PC-3 (cell line): ENCODE measurements at regions not wholly inside any gene's neighbourhood (a gene's known extent, or its start where the extent isn't known, plus 50 kb on each side); places are given as distances from the start of the nearest gene placed in this dataset.

ENCODE experiments used
- ATAC-seq: fragments of 200-7000 bp; cut with Tn5 transposase; 2 replicates; pipeline ENCODE4 v1.9.1; 2020; ENCODE audit warnings: mild to moderate bottlenecking, moderate library complexity
- BruUV-seq: library from RNA; stranded (reverse); fragments of 400-500 nt; replicated peaks from 2 replicates; lab custom pipeline; 2021; lab: Mats Ljungman, UMichigan
- CTCF ChIA-PET: fragments of 300-600 bp; sonication (Branson Sonifier 250); formaldehyde crosslinking; loops from one replicate; lab custom pipeline; 2022; ENCODE audit warnings: antibody characterized with exemption; lab: Charles Lee
- POLR2A ChIA-PET: fragments of 300-600 bp; sonication (Branson Sonifier 250); formaldehyde crosslinking; loops from one replicate; lab custom pipeline; 2022; ENCODE audit warnings: antibody characterized with exemption; ENCODE audit not compliant: unreplicated experiment; lab: Charles Lee
- DNase-seq: peaks from one replicate; pipeline ENCODE4 v3.0.0-alpha.2; 2015
- H2AFZ ChIP-seq: fragments of 300-600 bp; sonication (generic); 2 replicates; pipeline ENCODE4 v1.6.0; 2016; ENCODE audit warnings: antibody characterized with exemption, low read length
- H3F3A ChIP-seq: fragments of 300-600 bp; sonication (generic); one replicate; pipeline ENCODE4 v1.6.0; 2017; ENCODE audit warnings: antibody characterized with exemption, low read length, control low read depth, mild to moderate bottlenecking; ENCODE audit not compliant: unreplicated experiment
- H3K27ac ChIP-seq: fragments of 300-600 bp; sonication (generic); 2 replicates; pipeline ENCODE4 v1.5.1; 2016; ENCODE audit warnings: mild to moderate bottlenecking, low read length
- H3K27me3 ChIP-seq: fragments of 300-600 bp; sonication (generic); 2 replicates; pipeline ENCODE4 v1.6.1; 2016; ENCODE audit warnings: low read length, mixed read lengths
- H3K36me3 ChIP-seq: fragments of 300-600 bp; sonication (generic); 2 replicates; pipeline ENCODE4 v1.6.1; 2016; ENCODE audit warnings: low read depth, mixed run types, low read length, mixed read lengths
- H3K4me1 ChIP-seq: fragments of 300-600 bp; sonication (generic); 2 replicates; pipeline ENCODE4 v1.5.1; 2016; ENCODE audit warnings: low read length; ENCODE audit not compliant: insufficient read depth
- H3K4me2 ChIP-seq: fragments of 300-600 bp; sonication (generic); 2 replicates; pipeline ENCODE4 v1.6.0; 2016; ENCODE audit warnings: low read length
- H3K4me3 ChIP-seq: fragments of 300-600 bp; sonication (generic); 2 replicates; pipeline ENCODE4 v1.5.1; 2016; ENCODE audit warnings: mild to moderate bottlenecking, low read length, mixed read lengths
- H3K79me2 ChIP-seq: fragments of 300-600 bp; sonication (generic); 2 replicates; pipeline ENCODE4 v1.6.1; 2017; ENCODE audit warnings: low read length, mixed read lengths
- H3K9ac ChIP-seq: fragments of 300-600 bp; sonication (generic); 2 replicates; pipeline ENCODE4 v1.6.0; 2016; ENCODE audit warnings: mild to moderate bottlenecking, low read length
- H3K9me2 ChIP-seq: fragments of 300-600 bp; sonication (generic); replicated peaks from 2 replicates; pipeline ENCODE4 v1.6.1; 2016; ENCODE audit warnings: mixed run types, low read length, mixed read lengths
- H3K9me3 ChIP-seq: fragments of 300-600 bp; sonication (generic); 2 replicates; pipeline ENCODE4 v1.6.1; 2016; ENCODE audit warnings: low read length, mixed read lengths
- H4K20me1 ChIP-seq: fragments of 300-600 bp; sonication (generic); 2 replicates; pipeline ENCODE4 v1.6.1; 2016; ENCODE audit warnings: low read length, mixed read lengths
- EZH2 ChIP-seq: fragments of 300-600 bp; sonication (generic); IDR thresholded peaks from one replicate; pipeline ENCODE4 v1.6.1; 2017; ENCODE audit warnings: antibody characterized with exemption, mild to moderate bottlenecking, low read length; ENCODE audit not compliant: unreplicated experiment
- EZH2phosphoT487 ChIP-seq: fragments of 300-600 bp; sonication (generic); IDR thresholded peaks from 2 replicates; pipeline ENCODE4 v1.6.1; 2018; ENCODE audit warnings: mild to moderate bottlenecking, antibody characterized with exemption, low read length, borderline replicate concordance
- intact Hi-C: fragments of 100-400 bp; cut with micrococcal nuclease; formaldehyde crosslinking; loops from 2 replicates; pipeline ENCODE4 v1.9.0; 2023
- TF ChIP-seq, protein P1 (sequence below): fragments of 300-600 bp; sonication (generic); conservative IDR thresholded peaks from 2 replicates; pipeline ENCODE4 v1.5.1; 2017; ENCODE audit warnings: antibody characterized with exemption, low read depth, mild to moderate bottlenecking, low read length

DNA sequence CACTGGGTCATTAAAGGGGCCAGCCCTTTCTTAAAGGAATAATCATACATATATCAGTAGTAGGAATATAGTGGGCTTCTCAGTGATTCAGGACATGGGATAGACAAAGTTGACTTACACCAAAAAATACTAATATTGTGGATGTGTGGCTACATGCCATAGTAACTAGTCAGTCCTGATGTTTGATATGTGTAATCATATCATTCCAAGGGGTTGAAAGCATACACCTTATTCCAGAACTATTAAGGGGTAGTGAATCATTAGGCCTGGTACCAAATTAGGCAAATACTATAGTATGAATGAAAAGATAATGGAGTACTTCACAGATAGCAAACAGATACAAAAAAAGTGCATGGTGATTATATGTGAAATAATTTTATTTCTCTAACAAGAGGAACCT is 814.9 kb upstream of the NRXN1 start:
- POLR2A ChIA-PET, result no interaction called here
- Histone ChIP-seq H3K36me3 (no peaks in the 10 kb centered on the region), H3K27ac (no peak overlapping the region), H2AFZ (no peak overlapping the region), H3K4me1 (no peaks in the 10 kb centered on the region), H3F3A (no peaks in the 10 kb centered on the region), H3K9ac (no peak overlapping the region), H3K27me3 (no peaks in the 10 kb centered on the region), H3K4me2 (no peak overlapping the region), H3K79me2 (no peaks in the 10 kb centered on the region), H3K9me2 (no peaks in the 10 kb centered on the region), H3K9me3 (no peaks in the 10 kb centered on the region), H4K20me1 (no peaks in the 10 kb centered on the region), H3K4me3 (no peak overlapping the region)
- CTCF ChIA-PET, result no interaction called here
- BruUV-seq, result no TSS peak
- no peak for ATAC-seq
- intact Hi-C loops, result no loop called here
- peak; percentile 15 for DNase-seq
- TF ChIP-seq EZH2phosphoT487, result no peak
- no peak for TF ChIP-seq EZH2
- TF ChIP-seq, protein P1, sequence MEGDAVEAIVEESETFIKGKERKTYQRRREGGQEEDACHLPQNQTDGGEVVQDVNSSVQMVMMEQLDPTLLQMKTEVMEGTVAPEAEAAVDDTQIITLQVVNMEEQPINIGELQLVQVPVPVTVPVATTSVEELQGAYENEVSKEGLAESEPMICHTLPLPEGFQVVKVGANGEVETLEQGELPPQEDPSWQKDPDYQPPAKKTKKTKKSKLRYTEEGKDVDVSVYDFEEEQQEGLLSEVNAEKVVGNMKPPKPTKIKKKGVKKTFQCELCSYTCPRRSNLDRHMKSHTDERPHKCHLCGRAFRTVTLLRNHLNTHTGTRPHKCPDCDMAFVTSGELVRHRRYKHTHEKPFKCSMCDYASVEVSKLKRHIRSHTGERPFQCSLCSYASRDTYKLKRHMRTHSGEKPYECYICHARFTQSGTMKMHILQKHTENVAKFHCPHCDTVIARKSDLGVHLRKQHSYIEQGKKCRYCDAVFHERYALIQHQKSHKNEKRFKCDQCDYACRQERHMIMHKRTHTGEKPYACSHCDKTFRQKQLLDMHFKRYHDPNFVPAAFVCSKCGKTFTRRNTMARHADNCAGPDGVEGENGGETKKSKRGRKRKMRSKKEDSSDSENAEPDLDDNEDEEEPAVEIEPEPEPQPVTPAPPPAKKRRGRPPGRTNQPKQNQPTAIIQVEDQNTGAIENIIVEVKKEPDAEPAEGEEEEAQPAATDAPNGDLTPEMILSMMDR, result no peak

- H3K4me3 ChIP-seq, result no peak overlapping the region
- H3K4me1 ChIP-seq, result no peaks in the 10 kb centered on the region
- ChIA-PET POLR2A (no interaction called here), CTCF (no interaction called here)
- H3K9me2 ChIP-seq, result no peaks in the 10 kb centered on the region
- no peak overlapping the region for H3K4me2 ChIP-seq
- intact Hi-C loops, result no loop called here
- no peak overlapping the region for H3K27ac ChIP-seq
- no peak overlapping the region for H3K9ac ChIP-seq
- DNase-seq (no peak), ATAC-seq (no peak)
- no peaks in the 10 kb centered on the region for H3K9me3 ChIP-seq
- no TSS peak for BruUV-seq
- no peaks in the 10 kb centered on the region for H3F3A ChIP-seq
- TF ChIP-seq EZH2 (no peak), EZH2phosphoT487 (no peak)
- TF ChIP-seq, protein P1, result no peak
- H3K36me3 ChIP-seq, result no peaks in the 10 kb centered on the region
- no peaks in the 10 kb centered on the region for H3K79me2 ChIP-seq
- no peaks in the 10 kb centered on the region for H3K27me3 ChIP-seq
- H2AFZ ChIP-seq, result no peak overlapping the region
- H4K20me1 ChIP-seq, result no peaks in the 10 kb centered on the region
Measured at GRCh38 chr2:51846018-51846417, 814.1 kb upstream of the NRXN1 start.

- intact Hi-C loops, result no loop called here
- H3K9me2 ChIP-seq, result no peaks in the 10 kb centered on the region
- ATAC-seq (no peak), DNase-seq (no peak)
- H3K4me2 ChIP-seq, result no peak overlapping the region
- ChIA-PET CTCF (no interaction called here), POLR2A (interaction anchor here (0.5 kb wide), 1 partner anchor 67 kb away, joined by 14 read pairs; no protein-coding TSS in a partner anchor)
- H3K27me3 ChIP-seq, result no peaks in the 10 kb centered on the region
- TF ChIP-seq EZH2 (no peak), EZH2phosphoT487 (no peak)
- TF ChIP-seq, protein P1, result no peak
- H3K36me3 ChIP-seq, result no peaks in the 10 kb centered on the region
- BruUV-seq, result no TSS peak
- H4K20me1 ChIP-seq, result no peaks in the 10 kb centered on the region
- no peaks in the 10 kb centered on the region for H3K9me3 ChIP-seq
- no peak overlapping the region for H2AFZ ChIP-seq
- no peak overlapping the region for H3K27ac ChIP-seq
- no peak overlapping the region for H3K9ac ChIP-seq
- no peak overlapping the region for H3K4me3 ChIP-seq
- H3F3A ChIP-seq, result no peaks in the 10 kb centered on the region
- H3K4me1 ChIP-seq, result no peaks in the 10 kb centered on the region
- no peaks in the 10 kb centered on the region for H3K79me2 ChIP-seq
Measured at GRCh38 chr2:51844596-51844995, 812.7 kb upstream of the NRXN1 start.
